ENCODE measurements at regions not wholly inside any gene's neighbourhood (a gene's known extent, or its start where the extent isn't known, plus 50 kb on each side); places are given as distances from the start of the nearest gene placed in this dataset.
"Not testable (repeated sequence)": the region's sequence is repeated elsewhere in the genome, so short reads cannot be mapped to it uniquely, and the experiment has no call there.

GRCh38 chr2:16392647-16393499 is 272.8 kb downstream of the CYRIA start:
- DNase-seq (ENCODE audit: low read depth), result no peak

- no peak for DNase-seq (ENCODE audit: low read depth)
Observed at GRCh38 chr2:16391986-16392385, 273.6 kb downstream of the CYRIA start.

- DNase-seq (ENCODE audit: low read depth), result no peak
Observed at GRCh38 chr2:16390561-16390960, 275.1 kb downstream of the CYRIA start.

DNA sequence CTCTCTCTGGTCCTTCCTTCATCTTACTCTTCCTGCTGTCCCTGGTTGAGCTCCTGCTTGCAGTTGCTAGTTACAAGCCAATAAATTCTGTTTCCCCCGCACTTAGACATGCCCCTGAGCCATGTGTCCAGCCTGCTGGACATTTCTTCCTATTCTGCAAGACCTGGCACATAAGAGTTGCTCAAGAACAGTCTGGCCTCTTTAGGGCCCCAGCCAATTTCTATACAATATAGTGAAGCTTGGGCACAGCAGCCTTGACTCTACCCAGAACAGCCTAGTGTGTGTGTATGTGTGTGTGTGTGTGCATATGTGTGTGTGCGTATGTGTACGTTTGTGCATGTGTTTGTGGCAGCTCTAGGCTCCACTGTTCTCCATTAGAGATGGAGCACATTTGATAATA is 276.0 kb downstream of the CYRIA start:
- DNase-seq (ENCODE audit: low read depth), result no peak

DNA sequence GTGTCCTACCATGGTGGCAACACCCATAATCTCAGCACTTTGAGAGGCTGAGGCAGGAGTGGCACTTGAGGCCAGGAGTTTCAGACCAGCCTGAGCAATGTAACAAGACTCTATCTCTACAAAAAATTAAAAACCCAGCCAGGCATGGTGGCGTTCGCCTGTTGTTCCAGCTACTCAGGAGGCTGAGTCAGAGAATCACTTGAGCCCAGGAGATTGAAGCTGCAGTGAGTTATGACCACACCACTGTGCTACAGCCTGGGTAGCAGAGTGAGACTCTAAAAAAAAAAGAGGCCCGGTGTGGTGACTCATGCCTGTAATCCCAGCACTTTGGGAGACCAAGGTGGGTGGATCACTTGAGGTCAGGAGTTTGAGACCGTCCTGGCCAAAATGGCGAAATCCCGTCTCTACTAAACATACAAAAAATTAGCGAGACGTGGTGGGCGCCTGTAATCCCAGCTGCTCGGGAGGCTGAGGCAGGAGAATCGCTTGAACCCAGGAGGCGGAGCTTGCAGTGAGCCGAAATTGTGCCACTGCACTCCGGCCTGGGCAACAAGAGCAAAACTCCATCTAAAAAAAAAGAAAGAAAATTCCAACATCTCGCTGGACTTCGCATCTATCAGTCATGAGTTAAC is 277.3 kb downstream of the CYRIA start:
- not testable (repeated sequence) for DNase-seq (ENCODE audit: low read depth)

DNA sequence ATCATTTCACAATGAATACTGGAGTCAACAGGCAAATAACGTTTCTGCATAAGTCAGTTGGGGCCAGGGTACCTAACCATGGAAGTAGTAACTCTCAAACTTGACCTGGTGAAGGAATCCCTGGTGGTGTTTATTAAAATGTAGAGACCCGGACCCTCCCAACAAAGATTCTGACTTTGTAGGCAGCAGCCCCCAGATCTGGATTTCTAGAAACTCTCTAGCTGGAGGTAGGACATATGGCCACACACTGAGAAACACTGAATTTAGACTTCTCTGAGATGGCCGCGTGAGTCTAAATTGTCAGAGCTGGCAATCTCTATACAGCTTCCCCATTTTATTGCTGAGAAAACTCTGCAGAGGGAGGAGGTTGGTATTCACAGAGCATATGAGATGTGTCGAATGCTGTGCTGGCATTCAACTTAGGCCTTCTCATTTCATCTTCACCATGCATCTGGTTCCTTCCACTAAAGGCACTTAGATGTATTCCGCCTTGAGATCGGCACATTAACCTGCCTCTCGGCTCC is 278.1 kb downstream of the CYRIA start:
- DNase-seq (ENCODE audit: low read depth), result no peak

DNA sequence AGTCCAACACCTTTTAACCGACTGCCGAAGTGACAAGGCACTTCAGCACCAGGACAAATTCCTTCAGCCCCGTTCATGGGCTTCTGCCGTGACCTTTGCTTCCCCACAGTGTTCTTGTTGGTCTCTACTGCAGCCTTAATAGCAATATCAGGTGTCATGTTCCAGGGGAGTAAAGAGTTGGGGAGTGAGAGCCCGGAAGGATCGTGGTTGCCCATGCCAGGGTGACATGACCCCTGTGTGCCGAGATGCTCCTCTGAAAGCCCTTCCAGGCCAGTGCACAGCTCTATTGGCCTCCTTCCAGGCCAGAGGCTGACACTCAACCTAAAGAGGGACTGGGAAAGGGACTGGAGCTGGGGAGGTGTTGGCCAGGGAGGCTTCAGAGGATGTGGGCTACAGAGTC is 279.2 kb downstream of the CYRIA start:
- DNase-seq (ENCODE audit: low read depth), result no peak

- no peak for DNase-seq (ENCODE audit: low read depth)
Observed at GRCh38 chr2:16386031-16386430, 279.6 kb downstream of the CYRIA start.

DNA sequence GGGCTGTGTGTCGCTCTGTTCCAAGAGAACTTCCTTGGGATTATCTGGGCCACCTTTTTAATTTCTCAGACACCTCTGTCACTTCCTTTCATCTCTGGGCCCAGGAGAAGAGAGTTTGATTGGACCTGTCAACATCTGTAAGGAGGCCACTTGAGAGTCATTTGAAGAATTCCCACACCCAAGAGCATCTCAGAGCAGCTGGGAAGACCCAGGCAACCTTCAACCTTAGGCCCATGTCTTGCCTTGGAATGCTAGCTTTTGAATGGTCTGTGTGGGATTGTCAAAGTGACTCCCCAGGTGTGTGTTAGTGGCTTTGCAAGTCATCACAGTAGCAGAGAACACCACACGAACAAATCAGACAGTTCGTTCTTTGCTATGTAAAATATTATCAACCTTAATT is 280.3 kb downstream of the CYRIA start:
- no peak for DNase-seq (ENCODE audit: low read depth)

- no peak for DNase-seq (ENCODE audit: low read depth)
Observed at GRCh38 chr2:16383411-16383810, 282.2 kb downstream of the CYRIA start.

GRCh38 chr2:16382451-16382850 is 283.2 kb downstream of the CYRIA start:
- DNase-seq (ENCODE audit: low read depth), result no peak

DNA sequence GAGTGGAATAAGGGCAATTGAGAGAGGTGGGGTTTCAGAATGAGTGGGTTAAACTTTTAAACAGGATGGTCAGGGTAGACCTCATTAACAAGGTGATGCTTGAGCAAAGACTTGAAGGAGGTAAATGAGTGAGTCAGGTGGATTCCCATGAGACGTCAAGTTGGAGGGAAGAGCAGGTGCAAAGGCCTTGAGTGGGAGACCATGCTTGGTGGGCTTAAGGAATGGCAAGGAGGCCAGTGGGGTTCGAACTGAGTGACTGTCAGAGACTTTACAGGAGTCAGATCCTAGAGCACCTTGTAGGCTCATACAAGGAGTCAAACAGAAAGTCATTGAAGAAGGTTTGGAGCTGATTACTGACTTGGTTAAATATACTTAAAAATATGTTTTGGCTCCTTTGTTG is 284.1 kb downstream of the CYRIA start:
- DNase-seq (ENCODE audit: low read depth), result no peak

DNA sequence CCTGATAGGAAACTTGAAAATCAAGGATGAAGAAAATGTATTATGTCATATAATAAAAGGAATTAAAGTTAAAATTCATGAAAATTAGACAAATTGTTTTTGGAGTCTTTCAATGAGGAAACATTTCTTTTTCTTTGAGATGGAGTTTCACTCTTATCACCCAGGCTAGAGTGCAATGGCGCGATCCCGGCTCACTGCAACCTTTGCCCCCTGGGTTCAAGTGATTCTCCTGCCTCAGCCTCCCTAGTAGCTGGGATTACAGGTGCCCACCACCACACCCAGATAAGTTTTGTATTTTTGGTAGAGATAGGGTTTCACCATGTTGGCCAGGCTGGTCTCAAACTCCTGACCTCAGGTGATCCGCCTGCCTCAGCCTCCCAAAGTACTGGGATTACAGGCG is 285.7 kb downstream of the CYRIA start:
- DNase-seq (ENCODE audit: low read depth), result not testable (repeated sequence)

GRCh38 chr2:16379061-16379460 is 286.6 kb downstream of the CYRIA start:
- DNase-seq (ENCODE audit: low read depth), result not testable (repeated sequence)

GRCh38 chr2:16378031-16378430 is 287.6 kb downstream of the CYRIA start:
- no peak for DNase-seq (ENCODE audit: low read depth)

- DNase-seq (ENCODE audit: low read depth), result no peak
Observed at GRCh38 chr2:16375981-16376380, 289.7 kb downstream of the CYRIA start.

DNA sequence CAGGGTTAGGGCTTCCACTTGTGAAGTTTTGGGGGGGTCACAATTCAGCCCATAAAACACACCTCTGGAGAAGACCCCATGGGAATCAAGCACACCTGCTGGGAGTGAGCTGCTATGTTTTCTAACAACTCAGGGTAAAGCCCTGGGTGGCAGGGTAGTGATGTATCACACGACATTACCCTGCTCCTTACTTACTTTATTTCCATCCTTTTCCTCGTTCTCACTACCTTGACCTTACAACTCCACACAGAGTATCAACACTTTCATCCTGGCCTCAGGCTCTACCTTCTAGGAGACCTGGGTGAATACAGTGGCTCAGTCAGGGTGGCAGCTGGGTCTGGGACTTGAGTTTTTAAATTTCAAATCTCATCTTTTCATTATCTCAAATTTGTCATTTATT is 290.3 kb downstream of the CYRIA start:
- DNase-seq (ENCODE audit: low read depth), result no peak

GRCh38 chr2:16374671-16375070 is 291.0 kb downstream of the CYRIA start:
- no peak for DNase-seq (ENCODE audit: low read depth)

DNA sequence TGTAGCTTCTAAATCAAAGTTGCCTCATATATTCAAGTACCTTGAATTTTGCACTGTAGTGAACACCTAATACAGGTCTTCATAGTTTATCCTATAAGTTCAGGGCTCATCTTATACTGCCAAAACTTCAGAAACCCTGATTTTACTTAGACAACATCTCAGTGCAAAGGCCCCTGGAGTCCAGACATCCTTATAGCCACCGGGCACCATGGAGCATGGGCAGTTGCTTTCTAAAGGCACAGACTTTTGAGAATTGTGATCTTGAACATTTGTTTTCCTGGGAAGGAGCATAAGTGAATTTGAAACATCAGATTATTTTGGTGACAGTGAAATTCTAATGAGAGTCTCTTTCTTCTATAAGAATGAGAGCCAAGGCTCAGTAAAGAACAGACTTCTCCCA is 292.3 kb downstream of the CYRIA start:
- no peak for DNase-seq (ENCODE audit: low read depth)

DNA sequence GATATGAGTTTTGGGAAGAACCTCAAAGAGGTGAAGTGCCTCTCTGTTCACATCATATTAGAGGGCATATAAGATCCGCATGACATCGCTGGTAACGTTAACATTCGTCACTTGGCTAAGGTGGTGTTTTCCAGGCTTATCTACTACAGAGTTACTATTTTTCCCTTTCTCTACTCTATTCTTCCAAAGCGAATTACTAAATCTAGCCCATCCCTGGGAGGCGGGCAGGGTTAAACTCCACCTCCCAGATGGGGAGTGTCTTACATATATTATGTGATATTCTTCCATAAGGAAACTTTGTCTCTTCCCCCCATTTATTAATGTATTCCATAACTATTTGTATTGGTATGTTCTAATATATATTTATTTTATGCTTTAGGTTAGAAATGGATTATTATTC is 293.9 kb downstream of the CYRIA start:
- no peak for DNase-seq (ENCODE audit: low read depth)

- no peak for DNase-seq (ENCODE audit: low read depth)
Observed at GRCh38 chr2:16368951-16369350, 296.7 kb downstream of the CYRIA start.

DNA sequence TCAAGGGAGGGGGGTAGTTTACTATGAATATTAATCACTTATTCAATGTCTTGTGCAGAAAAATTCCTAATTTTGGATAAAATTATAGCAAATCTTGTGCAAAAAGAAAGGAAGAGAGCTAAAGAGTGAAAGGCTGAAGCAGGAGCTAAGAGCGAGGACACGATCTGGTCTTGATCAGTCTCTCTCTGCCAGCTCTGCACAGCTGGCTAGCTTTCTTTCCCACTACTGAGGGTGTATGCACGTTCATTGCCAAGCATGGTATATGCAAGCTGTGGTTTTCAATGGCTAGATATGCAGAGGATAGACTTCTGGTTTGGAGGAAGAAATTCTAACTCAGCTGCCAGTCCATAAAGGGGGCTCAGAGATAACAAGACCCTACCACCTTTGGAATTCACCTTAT is 297.3 kb downstream of the CYRIA start:
- no peak for DNase-seq (ENCODE audit: low read depth)

DNA sequence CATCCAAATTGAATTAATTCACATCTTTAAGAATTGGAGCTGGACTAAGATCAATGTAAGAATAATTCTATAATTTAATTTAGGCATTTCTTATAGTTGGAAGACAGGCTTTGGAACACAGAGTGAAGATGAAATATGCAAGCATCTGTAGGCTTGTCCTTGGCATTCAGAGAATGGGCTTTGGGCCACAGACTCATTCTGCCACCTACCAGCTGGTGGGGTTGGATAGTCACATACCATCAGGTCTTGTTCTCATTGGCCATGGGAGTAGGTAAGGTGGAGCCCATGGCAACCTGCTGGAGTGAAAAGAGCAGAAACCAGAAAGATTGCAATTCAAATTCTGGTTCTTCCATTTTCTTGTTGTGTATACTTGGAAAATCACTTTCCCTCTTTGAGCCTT is 300.3 kb downstream of the CYRIA start:
- DNase-seq (ENCODE audit: low read depth), result no peak

DNA sequence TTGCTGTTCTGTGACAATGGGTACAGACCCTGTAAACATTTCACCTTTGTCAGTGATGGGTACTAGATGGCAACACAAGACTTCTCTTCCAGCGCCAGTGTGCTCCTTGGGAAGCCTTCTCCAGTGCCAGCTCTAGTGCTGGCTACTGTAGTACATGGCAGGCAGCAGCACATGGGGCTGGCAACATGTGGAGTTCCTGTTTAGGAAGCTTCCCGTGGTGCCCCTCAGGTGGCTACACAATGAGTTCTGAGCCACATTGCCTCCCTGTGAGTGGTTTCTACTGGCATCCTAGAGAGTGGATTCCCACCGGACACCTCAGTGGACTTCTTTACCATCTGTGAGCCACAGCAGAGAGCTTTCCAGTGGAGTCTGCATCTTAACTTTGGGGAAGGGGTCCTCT is 302.1 kb downstream of the CYRIA start:
- DNase-seq (ENCODE audit: low read depth), result no peak
